UCSD-AML1 (cell line): ENCODE measurements at regions not wholly inside any gene's neighbourhood (a gene's known extent, or its start where the extent isn't known, plus 50 kb on each side); places are given as distances from the start of the nearest gene placed in this dataset.

Experiments used
- DNase-seq: peaks from one replicate; lab custom pipeline; 2025; ENCODE audit not compliant: unreplicated experiment; lab: John Stamatoyannopoulos, UW

DNA sequence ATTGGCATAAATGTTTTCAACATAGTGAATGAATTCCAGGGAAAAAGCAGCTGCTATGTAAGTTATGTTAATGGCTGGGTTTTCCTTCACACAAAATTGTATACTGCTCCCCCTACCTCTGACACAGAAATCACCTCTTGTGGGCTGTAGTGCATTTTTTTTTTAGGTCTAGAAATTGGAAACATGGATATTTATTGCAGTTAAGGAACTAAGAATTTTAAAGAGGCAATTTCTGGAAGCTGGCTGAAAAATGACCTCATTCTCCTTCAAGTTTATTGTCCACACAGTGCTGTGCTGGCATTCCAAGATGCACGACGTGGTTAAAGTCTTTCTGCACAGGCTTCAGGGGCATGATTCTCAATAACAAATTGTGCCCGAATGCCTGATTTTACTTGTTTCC is 1424.2 kb downstream of the MRPL39 start:
- no peak for DNase-seq

GRCh38 chr21:24179110-24179509 is 1428.2 kb downstream of the MRPL39 start:
- no peak for DNase-seq

DNA sequence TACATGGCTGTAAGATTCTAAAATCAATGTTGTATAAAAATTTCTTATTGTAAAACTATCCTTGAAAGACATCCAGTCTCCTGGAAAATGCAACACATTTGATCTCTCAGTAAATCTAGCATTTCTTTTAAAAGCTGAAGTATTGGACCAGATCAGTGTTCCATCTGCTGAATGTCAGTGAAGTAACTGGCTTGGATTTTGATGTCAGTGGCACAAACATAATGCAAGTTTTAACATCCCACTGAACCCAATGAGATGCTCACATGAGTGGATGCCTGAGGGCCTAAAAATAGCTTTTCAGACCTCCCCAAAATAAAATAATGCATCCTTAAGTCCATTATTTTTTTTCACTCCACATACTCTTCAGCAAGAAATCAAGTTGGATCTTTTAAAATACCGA is 1432.2 kb downstream of the MRPL39 start:
- DNase-seq = no peak

DNA sequence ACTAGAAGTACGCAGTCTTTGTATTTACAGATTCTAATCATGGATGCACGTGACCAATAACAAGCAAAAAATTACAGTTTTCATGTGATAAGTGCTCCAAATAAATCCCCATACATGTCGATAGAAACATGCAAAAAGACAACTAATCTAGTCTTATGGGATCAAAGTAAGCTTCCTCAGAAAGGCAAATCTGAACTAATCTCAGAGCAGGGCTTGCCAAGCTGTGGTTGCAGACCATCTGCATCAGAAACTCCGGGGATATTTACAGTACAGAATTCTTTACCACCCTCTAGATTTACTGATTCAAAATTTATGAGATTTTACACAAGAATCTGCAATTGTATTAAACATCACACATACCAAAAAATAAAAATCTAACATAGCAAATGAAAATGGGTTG is 1435.5 kb downstream of the MRPL39 start:
- DNase-seq = no peak

- no peak for DNase-seq
Measured at GRCh38 chr21:24163539-24163938, 1443.7 kb downstream of the MRPL39 start.

- no peak for DNase-seq
Measured at GRCh38 chr21:24160528-24160927, 1446.8 kb downstream of the MRPL39 start.

GRCh38 chr21:24153137-24153536 is 1454.1 kb downstream of the MRPL39 start:
- DNase-seq = no peak

GRCh38 chr21:24150753-24151152 is 1456.5 kb downstream of the MRPL39 start:
- no peak for DNase-seq

GRCh38 chr21:24148461-24148860 is 1458.8 kb downstream of the MRPL39 start:
- DNase-seq = no peak

DNA sequence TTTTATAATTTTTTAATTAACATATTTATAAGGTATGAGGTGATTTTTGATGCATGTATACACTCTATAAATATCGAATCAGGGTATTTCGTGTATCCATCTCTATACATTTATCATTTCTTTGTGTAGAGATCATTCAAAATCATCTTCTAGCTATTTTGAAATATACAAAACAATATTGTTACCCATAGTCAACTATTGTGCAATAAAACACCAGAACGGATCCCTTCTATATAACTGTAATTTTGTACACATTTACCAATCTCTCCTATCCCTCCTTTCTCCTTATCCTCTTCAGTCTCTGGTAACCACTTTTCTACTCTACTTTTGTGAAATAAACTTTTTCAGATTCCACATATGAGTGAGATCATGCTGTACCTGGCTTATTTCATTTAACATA is 1459.6 kb downstream of the MRPL39 start:
- no peak for DNase-seq

DNA sequence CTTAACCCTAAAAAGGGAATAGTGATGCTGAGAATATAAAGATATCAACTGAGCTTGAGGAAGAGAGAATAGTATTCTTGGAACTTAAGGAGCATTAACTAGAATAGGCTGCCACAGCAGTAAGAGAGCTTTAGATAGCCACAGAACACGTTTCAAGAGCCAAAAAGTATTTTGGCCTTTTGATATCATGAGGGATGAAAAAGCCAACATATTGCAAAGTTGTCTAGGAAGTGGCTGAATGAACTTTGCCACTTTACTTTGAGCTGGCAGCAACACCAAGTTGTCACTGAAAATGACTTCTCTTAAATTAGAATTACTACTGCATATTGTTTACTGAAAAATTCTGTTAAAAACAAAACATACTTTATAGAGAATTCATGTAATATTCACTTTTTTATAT is 1476.2 kb downstream of the MRPL39 start:
- DNase-seq = no peak

DNA sequence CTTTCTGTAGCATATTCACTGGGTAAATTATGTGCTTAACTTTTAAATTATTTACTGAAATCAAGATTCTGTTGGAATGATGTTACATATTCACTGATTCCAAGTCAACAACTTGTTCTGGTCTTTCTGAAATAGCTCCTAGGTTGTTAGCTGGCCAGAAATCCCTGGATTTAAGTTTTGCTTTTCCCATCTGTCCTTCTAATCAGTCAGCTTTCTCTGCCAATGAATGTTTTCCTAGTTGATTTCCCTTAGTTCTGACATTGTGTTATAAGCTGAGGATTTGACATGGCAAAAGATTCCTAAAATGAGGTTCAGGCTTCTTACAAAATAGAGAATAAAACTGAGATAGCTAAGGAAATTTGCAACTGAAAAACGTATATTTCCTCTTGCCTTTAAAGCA is 1479.6 kb downstream of the MRPL39 start:
- no peak for DNase-seq

- DNase-seq = no peak
Measured at GRCh38 chr21:24123785-24124184, 1483.5 kb downstream of the MRPL39 start.

DNA sequence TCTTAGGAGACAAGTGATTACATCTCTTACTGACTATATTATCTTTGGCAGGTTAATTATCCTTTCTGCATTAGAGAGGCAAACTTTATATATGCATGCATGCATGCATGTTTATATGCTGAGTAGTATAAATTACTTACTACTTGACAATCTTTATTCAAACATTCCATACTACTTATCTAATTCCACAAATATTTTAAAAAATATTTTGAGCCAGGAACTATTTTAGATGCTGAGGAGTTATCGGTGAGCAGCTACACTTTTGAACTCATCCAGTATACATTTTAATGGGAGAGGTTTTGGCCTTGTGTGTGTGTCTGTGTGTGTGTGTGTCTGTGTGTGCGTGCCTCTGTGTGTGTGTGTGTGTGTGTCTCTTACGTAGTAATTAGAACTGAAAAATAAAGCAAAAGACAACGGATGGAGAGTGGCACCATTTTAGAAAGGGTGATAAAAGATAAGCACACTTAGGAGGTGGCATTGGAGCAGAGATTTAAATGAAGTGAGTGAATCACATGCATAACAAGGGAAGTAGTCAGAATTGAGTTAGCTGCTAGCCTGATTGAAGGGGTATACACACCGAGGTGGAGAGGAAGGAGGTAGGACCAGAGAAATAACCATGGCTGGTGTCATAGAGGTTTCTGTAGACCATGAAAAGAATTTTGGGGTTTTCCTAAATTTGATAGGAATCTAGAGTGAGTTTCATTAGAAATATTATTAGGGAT is 1488.4 kb downstream of the MRPL39 start:
- no peak for DNase-seq

- no peak for DNase-seq
Measured at GRCh38 chr21:24115141-24115540, 1492.1 kb downstream of the MRPL39 start.

DNA sequence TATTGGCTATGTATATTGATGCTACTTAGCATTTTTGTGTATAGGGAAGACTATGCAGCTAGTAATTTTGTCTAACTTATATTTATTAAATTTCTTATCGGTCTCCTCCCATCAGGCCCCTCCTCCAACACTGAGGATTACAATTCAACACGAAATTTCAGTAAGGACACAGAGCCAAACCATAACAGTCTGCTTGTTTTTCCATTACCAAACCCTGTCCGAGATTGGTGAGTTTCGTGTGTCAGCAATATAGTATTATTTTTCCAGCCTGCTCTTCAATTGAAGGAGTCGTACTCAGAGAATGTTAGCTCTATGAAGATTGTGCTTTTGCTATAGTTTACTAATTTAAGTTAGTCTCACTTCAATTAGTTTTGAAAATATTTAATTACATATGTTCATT is 1495.3 kb downstream of the MRPL39 start:
- no peak for DNase-seq

GRCh38 chr21:24110846-24111245 is 1496.4 kb downstream of the MRPL39 start:
- no peak for DNase-seq

DNA sequence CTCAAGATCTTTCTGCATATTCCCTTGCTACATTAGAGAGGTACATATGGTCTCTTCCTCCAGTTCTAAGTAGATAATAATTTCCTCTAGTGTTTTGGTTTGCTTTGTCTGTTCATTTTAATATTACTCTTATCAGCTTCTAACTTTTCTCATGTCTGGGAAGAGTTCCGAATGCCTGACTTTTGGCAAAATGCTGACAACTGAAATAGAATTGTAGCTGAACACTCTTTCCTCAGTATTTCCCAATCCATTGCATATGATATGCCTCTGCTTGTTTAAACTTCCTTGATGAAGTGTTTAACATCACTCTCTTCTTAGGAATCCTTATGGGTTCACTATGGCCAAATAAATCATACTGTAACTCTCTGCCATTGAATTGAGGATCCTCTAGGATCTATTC is 1510.1 kb downstream of the MRPL39 start:
- no peak for DNase-seq

GRCh38 chr21:24096651-24097050 is 1510.6 kb downstream of the MRPL39 start:
- DNase-seq = no peak

DNA sequence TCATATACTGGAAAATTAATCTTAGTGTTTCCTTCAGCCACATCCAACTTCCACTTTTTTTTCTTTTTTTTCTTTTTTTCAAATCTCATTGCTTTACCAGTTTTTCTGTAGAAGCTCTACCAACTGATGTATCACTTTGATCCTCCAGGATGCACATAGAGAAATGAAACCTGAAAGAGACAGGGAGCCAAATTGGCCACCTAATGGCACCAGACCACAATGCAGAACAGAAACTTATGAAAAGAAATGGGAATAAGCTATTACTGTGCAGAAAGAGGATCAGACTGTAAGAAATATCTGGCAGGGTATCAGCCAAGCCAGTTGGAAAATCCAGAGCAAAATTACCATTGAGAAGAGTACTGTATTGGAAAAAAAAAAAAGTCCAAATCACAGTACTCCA is 1514.2 kb downstream of the MRPL39 start:
- DNase-seq = no peak

DNA sequence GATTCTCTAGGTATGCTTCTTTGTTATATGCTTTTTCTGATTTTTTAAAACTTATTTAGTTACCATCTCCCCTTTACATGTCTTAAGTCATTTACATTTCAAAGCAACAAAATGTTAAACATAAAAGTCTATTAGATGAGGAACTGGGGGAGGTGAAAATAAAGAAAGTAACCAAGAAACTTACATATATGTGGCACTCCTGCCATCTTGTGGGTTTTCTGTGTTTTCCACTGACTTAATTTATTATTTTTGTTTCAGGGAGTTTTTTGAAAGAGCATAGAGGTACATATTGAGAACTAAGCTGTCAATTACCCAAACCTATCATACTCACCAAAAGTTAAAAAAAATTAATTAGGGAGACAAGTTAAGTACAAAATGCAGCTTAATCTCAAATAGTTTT is 1531.1 kb downstream of the MRPL39 start:
- DNase-seq = no peak

DNA sequence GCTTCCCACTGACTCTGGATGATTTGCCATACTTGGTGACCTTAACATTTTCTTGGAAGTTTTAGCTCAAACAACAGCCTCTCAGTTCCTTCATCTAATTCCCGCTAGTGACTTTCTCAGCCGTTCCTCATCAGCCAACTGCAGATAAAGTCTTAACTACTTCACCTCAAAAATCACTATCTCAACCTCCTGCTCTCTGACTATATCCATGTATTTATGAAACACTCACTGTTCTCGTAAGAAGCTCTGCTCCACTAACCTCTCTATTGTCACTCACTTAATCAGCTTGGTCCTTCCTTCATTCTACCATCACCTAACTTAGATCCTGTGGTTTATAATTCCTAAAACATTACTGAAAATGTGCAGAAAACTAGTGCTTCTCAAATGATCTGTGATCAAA is 1551.6 kb downstream of the MRPL39 start:
- no peak for DNase-seq

DNA sequence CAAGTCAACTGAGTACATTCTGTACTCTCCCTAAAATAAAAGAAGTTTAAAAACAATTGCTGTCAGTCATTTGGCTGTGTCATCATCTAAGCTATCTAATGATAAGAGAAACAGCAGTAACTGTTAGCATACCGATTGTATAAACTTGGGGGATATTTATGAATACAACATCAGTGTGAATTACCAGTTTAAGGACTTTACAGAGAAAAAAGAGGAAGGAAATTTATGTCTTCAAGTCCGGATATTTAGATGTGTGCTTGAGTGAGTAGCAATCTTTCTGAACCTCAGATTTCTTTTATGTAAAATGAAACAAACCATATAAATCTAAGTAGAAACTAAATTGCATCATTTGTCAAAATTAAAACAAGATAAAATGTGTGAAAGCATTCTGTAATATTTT is 1557.0 kb downstream of the MRPL39 start:
- DNase-seq = no peak
